Tibial nerve (tissue), 3 donors: ENCODE measurements at regions not wholly inside any gene's neighbourhood (a gene's known extent, or its start where the extent isn't known, plus 50 kb on each side); places are given as distances from the start of the nearest gene placed in this dataset.

Source experiments
- CTCF ChIP-seq, 5 experiments: fragments of 200-600 bp in 3 of 5; fragments of 450-650 bp in 2 of 5; sonication (generic) in 3 of 5; IDR thresholded peaks; one replicate each; pipeline ENCODE4 v1.5.1; 2016 to 2019; ENCODE audit warnings: antibody characterized with exemption in 5 of 5, mild to moderate bottlenecking in 3 of 5, moderate library complexity in 2 of 5
- POLR2A ChIP-seq, 2 donors: fragments of 450-650 bp; IDR thresholded peaks; one replicate each; pipeline ENCODE4 v1.6.1; 2017; ENCODE audit warnings: antibody characterized with exemption in 2 of 2, mild to moderate bottlenecking in 2 of 2, moderate library complexity in 2 of 2

GRCh38 chr7:54833001-54833467 lies 74.0 kb upstream of the SEC61G start:
- TF ChIP-seq CTCF (IDR thresholded peaks at IDR 0.05) (no peak), POLR2A (IDR thresholded peaks at IDR 0.05) (no peak)
